ENCODE measurements at regions not wholly inside any gene's neighbourhood (a gene's known extent, or its start where the extent isn't known, plus 50 kb on each side); places are given as distances from the start of the nearest gene placed in this dataset.

DNA sequence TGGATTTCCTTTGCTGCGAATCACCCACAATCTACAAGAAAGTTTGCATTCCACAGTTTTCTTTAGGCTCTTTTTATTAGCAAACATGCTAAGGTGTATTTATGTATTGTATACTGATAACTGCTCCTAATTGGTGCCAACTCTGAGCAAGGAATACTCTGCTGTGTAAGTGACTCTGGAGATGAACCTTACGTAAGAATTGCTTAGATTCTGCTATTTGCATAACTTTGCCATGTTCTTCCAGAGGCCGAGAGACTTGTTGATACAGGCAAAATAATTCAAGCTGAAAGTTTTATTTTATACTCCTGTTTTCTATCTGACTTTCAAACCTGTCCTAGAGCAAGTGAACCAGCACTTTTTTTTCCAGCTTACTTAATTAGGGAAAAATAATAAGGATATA is 461.3 kb downstream of the GJA1 start:
- intact Hi-C loops (cut with DNase I) = no loop called here
- no peak overlapping the region for H3K27ac ChIP-seq (ENCODE audit: low read length)
- ATAC-seq (no peak), DNase-seq (no peak)
- no peaks in the 10 kb centered on the region for H3K27me3 ChIP-seq (ENCODE audit: control insufficient read depth, insufficient read depth)
- H3K9me3 ChIP-seq (ENCODE audit: control insufficient read depth, low read length) = no peaks in the 10 kb centered on the region
- no peaks in the 10 kb centered on the region for H3K4me1 ChIP-seq (ENCODE audit: control insufficient read depth, insufficient read depth, low read length)
- no peak overlapping the region for H3K4me3 ChIP-seq (ENCODE audit: low read length)
- WGBS = 90% methylated on average over 3 of the region's 3 CpGs

DNA sequence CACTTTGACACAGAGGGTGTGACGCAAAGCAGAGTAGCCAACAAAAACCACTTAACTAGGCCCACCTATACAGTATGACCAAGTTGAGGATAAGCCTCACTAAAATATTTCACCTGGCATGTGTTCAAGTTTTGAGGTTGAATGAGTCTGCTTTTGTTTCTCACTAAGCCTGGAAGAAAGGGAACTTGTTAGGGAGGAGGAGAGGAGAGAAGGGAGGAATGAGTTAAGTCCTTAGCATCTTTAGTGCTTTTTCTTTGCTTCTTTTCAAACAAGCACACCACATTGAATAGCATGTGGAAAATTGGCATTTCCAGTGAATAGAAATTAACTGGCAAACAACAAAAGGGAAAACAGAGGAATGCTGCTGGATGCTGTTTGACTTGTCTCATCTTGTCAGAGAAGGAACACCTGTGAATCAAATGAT is 461.9 kb downstream of the GJA1 start:
- Histone ChIP-seq H3K27me3 (ENCODE audit: control insufficient read depth, insufficient read depth) (no peaks in the 10 kb centered on the region), H3K4me1 (ENCODE audit: control insufficient read depth, insufficient read depth, low read length) (no peaks in the 10 kb centered on the region), H3K4me3 (ENCODE audit: low read length) (no peak overlapping the region), H3K27ac (ENCODE audit: low read length) (no peak overlapping the region), H3K9me3 (ENCODE audit: control insufficient read depth, low read length) (no peaks in the 10 kb centered on the region)
- DNase-seq (no peak), ATAC-seq (no peak)
- 87% methylated on average over 1 of the region's 1 CpG for WGBS
- intact Hi-C loops (cut with DNase I) = no loop called here

DNA sequence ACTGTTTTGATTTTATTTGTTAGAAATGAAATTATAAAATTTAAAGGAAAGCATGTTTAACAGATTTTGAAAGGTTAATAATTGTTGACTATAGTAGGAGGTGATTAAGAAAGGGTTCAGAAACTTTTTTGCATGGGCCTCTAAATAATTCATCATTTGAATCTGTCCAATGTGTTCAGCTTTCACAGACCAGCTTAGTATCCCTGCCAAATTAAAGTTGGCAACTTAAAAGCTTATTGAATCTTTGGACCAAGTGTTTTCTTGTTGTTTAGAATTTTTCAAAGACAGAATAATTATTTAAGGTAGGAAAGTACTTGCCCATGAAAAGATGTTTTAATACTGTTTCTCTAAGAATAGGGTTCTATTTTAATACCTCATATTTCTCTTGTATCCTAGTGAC is 466.0 kb downstream of the GJA1 start:
- no peak for ATAC-seq
- Histone ChIP-seq H3K9me3 (ENCODE audit: control insufficient read depth, low read length) (no peaks in the 10 kb centered on the region), H3K4me3 (ENCODE audit: low read length) (no peak overlapping the region), H3K27me3 (ENCODE audit: control insufficient read depth, insufficient read depth) (no peaks in the 10 kb centered on the region), H3K4me1 (ENCODE audit: control insufficient read depth, insufficient read depth, low read length) (no peaks in the 10 kb centered on the region), H3K27ac (ENCODE audit: low read length) (no peak overlapping the region)
- intact Hi-C loops (cut with DNase I) = no loop called here
- no peak for DNase-seq

DNA sequence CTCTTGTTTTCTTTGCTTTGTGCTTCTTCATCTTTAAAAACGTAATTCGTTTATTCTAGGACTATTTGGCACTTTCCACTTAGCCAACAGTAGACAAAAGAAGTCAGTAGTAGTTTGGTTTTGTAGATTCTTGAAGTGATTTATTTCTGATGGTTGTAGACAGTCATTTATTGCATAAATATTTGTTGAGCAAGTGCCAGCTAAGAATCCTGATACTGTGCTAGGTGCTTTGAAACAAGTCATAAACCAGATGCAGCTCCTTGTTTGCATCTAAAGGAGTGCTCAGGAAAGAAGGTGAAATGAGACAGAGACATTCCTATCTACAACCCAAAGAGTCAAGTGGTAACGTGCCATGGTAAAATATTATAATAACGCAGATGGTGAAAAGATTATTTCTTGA is 469.1 kb downstream of the GJA1 start:
- intact Hi-C loops (cut with DNase I) = no loop called here
- 78% methylated on average over 4 of the region's 4 CpGs for WGBS
- no peaks in the 10 kb centered on the region for H3K4me1 ChIP-seq (ENCODE audit: control insufficient read depth, insufficient read depth, low read length)
- ATAC-seq (no peak), DNase-seq (no peak)
- no peak overlapping the region for H3K4me3 ChIP-seq (ENCODE audit: low read length)
- H3K27ac ChIP-seq (ENCODE audit: low read length) = no peak overlapping the region
- no peaks in the 10 kb centered on the region for H3K9me3 ChIP-seq (ENCODE audit: control insufficient read depth, low read length)
- H3K27me3 ChIP-seq (ENCODE audit: control insufficient read depth, insufficient read depth) = no peaks in the 10 kb centered on the region

DNA sequence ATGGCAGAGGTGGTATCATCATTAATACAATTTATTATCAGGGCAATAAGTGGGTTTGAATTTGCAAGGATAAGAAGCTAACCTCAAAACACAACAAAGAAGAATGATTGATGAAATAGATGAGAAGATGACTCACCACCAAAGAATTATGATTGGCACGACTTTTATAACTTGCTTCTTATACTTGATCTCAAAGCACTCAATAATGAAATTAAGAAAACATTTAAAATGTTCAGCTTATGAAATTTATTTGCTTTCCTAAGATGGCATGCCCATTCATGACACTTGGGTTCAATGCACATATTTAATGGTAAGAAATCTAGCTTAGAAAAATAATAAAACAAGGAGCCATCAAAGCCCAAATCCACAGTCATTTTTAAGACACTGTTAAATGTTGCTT is 477.5 kb downstream of the GJA1 start:
- no peak for DNase-seq
- 79% methylated on average over 1 of the region's 1 CpG for whole genome bisulfite sequencing
- H3K4me3 ChIP-seq (ENCODE audit: low read length) = no peak overlapping the region
- no peaks in the 10 kb centered on the region for H3K9me3 ChIP-seq (ENCODE audit: control insufficient read depth, low read length)
- no peak for ATAC-seq
- no peaks in the 10 kb centered on the region for H3K27me3 ChIP-seq (ENCODE audit: control insufficient read depth, insufficient read depth)
- no peaks in the 10 kb centered on the region for H3K4me1 ChIP-seq (ENCODE audit: control insufficient read depth, insufficient read depth, low read length)
- H3K27ac ChIP-seq (ENCODE audit: low read length) = no peak overlapping the region
- intact Hi-C loops (cut with DNase I) = no loop called here

DNA sequence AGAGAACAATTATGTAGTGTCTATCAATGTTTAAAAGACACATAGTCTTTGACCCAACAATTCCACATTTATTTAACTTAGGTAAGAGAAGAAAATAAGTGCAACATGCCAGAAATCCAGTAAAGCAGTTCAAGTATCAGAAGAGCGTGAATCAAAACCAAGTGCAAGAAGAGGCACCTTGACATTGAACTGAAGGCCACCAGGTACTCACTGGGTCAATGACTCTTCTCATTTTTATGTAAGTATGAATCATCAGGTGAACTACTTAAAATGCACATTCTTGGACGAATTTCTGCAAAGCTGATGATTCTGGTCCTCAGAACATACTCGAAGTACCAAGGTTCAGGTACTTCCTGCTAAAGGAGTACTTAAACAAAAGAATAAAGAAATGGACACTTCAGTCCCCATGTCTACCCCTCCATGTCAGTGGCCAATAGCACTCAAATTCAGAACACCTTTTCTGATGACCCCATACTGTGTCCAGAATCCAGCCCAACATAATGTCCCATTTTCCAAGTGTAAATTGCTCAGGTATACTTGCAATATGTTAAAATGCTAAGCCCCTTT is 481.9 kb downstream of the GJA1 start:
- H3K27ac ChIP-seq (ENCODE audit: low read length) = no peak overlapping the region
- H3K27me3 ChIP-seq (ENCODE audit: control insufficient read depth, insufficient read depth) = no peaks in the 10 kb centered on the region
- DNase-seq = no peak
- intact Hi-C loops (cut with DNase I) = no loop called here
- no peak for ATAC-seq
- H3K4me1 ChIP-seq (ENCODE audit: control insufficient read depth, insufficient read depth, low read length) = no peaks in the 10 kb centered on the region
- no peak overlapping the region for H3K4me3 ChIP-seq (ENCODE audit: low read length)
- 89% methylated on average over 3 of the region's 3 CpGs for WGBS
- H3K9me3 ChIP-seq (ENCODE audit: control insufficient read depth, low read length) = no peaks in the 10 kb centered on the region

DNA sequence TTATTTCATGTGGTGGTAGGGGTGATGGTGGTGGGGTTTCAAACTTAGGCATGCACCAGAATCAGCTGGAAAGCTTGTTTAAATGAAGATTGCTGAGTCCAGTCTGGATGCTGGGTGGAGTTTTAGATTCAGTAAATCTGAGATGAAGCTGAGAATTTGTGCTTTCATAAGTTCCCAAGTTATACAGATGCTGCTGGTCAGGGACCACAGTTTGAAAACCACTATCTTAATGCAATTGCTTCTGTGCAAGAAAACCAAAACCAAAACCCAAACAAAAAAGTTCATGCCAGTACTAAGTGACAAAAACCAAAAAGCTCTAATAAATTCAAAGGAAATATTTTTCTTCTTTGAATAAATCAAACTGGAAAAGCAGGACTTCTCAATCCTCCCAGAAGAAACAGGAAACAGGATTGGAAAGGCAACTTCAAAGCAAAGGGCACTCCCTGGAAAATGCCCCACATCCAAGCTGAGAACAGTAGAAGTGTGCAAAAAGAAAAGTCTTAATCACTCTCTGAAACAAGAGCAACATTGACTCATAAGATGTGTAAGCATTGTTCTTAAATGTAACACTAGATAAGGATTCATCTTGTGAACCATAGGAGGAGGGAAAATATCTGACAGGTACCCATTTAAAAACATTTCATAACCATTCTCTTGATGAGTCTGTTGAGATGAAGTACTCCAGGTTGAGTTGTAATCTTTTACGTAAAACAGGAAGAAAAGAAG is 481.5 kb upstream of the HSF2 start:
- ATAC-seq = peak in 1 of 2 donors; percentile 47
- no peaks in the 10 kb centered on the region for H3K9me3 ChIP-seq (ENCODE audit: control insufficient read depth, low read length)
- H3K4me1 ChIP-seq (ENCODE audit: control insufficient read depth, insufficient read depth, low read length) = no peaks in the 10 kb centered on the region
- 85% methylated on average over 1 of the region's 1 CpG for WGBS
- no peak overlapping the region for H3K4me3 ChIP-seq (ENCODE audit: low read length)
- no peak for DNase-seq
- no peaks in the 10 kb centered on the region for H3K27me3 ChIP-seq (ENCODE audit: control insufficient read depth, insufficient read depth)
- intact Hi-C loops (cut with DNase I) = no loop called here
- no peak overlapping the region for H3K27ac ChIP-seq (ENCODE audit: low read length)

DNA sequence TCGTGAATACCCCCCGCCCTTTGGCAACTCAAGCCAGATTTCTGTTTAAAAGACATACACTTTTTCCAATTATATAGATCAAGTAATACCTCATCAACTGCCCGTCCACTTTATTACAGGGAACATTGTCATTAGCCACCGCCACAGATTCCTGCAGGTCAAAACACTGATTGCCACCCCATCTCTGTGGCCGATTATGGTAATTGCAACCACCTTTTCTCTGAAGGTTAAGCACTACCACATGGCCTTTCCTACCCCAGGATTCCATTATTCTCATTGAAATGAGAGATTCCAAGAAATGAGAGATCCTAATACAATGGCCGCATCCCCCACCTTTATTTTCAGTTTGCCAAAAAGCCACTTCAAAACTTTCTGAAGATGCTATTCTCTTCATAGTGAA is 478.8 kb upstream of the HSF2 start:
- no peaks in the 10 kb centered on the region for H3K4me1 ChIP-seq (ENCODE audit: control insufficient read depth, insufficient read depth, low read length)
- H3K9me3 ChIP-seq (ENCODE audit: control insufficient read depth, low read length) = no peaks in the 10 kb centered on the region
- ATAC-seq (no peak), DNase-seq (no peak)
- 91% methylated on average over 6 of the region's 6 CpGs for WGBS
- H3K27me3 ChIP-seq (ENCODE audit: control insufficient read depth, insufficient read depth) = no peaks in the 10 kb centered on the region
- no peak overlapping the region for H3K27ac ChIP-seq (ENCODE audit: low read length)
- no peak overlapping the region for H3K4me3 ChIP-seq (ENCODE audit: low read length)
- intact Hi-C loops (cut with DNase I) = no loop called here

DNA sequence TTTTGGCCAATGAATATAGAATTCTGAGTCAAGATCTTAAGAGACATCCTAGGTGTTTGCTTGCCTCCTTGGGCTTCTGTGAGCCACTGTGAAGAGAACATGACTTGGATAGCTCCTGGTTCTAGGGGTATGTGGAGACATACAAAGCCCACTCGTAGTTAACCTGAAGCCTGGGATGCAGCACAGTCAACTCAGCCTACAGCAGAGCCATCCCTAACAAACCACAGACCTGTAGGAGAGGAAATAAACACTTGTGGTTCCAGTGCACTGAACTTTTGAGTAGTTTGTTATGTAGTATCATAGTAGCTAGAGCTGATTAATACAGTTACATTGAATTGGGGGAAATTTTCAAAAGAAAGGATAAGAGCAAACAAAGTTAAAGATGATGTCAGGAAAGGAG is 474.4 kb upstream of the HSF2 start:
- DNase-seq = no peak
- no peak overlapping the region for H3K4me3 ChIP-seq (ENCODE audit: low read length)
- H3K9me3 ChIP-seq (ENCODE audit: control insufficient read depth, low read length) = no peaks in the 10 kb centered on the region
- intact Hi-C loops (cut with DNase I) = no loop called here
- H3K27ac ChIP-seq (ENCODE audit: low read length) = no peak overlapping the region
- 78% methylated on average over 1 of the region's 1 CpG for WGBS
- ATAC-seq = no peak
- H3K4me1 ChIP-seq (ENCODE audit: control insufficient read depth, insufficient read depth, low read length) = no peaks in the 10 kb centered on the region
- H3K27me3 ChIP-seq (ENCODE audit: control insufficient read depth, insufficient read depth) = no peaks in the 10 kb centered on the region

DNA sequence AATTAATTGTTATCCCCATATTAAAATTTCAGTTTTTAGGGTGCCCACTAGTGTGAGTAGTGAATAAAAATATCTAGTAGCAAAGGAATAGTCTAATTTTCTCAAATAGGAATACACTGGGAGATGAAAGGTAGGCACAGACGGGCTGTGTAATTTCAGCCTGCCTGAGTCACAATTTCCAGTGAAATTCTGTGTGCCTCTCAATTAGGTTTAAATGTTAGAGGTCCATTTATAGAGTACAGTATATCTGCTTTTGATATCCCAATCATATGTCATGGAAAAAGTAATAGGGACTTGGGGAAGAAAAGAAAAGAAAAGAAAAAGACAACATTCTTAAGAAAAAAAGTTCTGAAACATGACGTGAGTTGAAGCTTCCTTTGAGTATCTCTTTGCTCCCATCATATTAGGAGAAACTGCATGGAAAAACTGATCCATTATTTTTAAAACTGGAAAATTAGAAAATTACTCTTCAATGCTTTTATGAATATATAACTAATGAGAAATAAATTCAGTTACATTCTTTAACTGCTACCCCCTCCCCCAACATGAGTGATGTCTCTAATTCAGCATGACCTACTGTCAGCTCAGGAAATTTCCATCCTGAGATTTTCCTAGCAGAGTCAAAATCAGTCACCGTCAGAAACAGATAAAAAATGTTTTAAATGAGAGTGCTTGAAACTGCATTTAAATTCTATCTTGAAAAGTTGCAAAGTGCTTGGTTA is 473.8 kb upstream of the HSF2 start:
- Histone ChIP-seq H3K4me3 (ENCODE audit: low read length) (no peak overlapping the region), H3K9me3 (ENCODE audit: control insufficient read depth, low read length) (no peaks in the 10 kb centered on the region), H3K27me3 (ENCODE audit: control insufficient read depth, insufficient read depth) (no peaks in the 10 kb centered on the region), H3K27ac (ENCODE audit: low read length) (no peak overlapping the region), H3K4me1 (ENCODE audit: control insufficient read depth, insufficient read depth, low read length) (no peaks in the 10 kb centered on the region)
- no peak for ATAC-seq
- DNase-seq = no peak
- intact Hi-C loops (cut with DNase I) = no loop called here
- 60% methylated on average over 3 of the region's 3 CpGs for WGBS

DNA sequence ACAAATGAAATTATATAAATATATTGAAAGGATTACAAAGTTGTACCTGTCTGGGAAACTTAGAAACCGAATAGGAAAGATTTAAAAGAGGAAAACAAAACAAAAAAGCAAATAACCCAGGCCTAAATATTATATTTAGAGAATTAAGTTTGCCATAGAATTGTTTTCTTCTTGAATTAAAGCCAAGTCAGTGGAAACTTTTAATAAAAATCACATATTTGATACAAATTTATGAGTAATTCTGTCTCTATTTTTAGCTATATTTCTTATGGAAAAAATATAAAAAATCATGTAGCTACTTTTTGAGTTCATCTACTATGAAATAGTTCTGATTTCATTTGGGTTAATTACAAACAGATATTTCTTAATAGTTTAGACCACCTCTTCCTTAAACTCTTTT is 470.2 kb upstream of the HSF2 start:
- H3K27ac ChIP-seq (ENCODE audit: low read length) = no peak overlapping the region
- WGBS = 74% methylated on average over 1 of the region's 1 CpG
- ATAC-seq (no peak), DNase-seq (no peak)
- H3K4me1 ChIP-seq (ENCODE audit: control insufficient read depth, insufficient read depth, low read length) = no peaks in the 10 kb centered on the region
- no peaks in the 10 kb centered on the region for H3K27me3 ChIP-seq (ENCODE audit: control insufficient read depth, insufficient read depth)
- H3K4me3 ChIP-seq (ENCODE audit: low read length) = no peak overlapping the region
- H3K9me3 ChIP-seq (ENCODE audit: control insufficient read depth, low read length) = no peaks in the 10 kb centered on the region
- intact Hi-C loops (cut with DNase I) = no loop called here

Data from right cardiac atrium (tissue), 5 donors.